Fibroblast of lung (primary cell): ENCODE measurements at regions not wholly inside any gene's neighbourhood (a gene's known extent, or its start where the extent isn't known, plus 50 kb on each side); places are given as distances from the start of the nearest gene placed in this dataset.

Experiments used
- DNase-seq, 2 donors: peaks; one replicate each; pipeline versions ENCODE4 v3.0.0 to v3.0.0-alpha.2; 2010; ENCODE audit warnings: low read depth in 2 of 2
- H2AFZ ChIP-seq: 2 replicates; pipeline ENCODE4 v1.5.1; 2012; ENCODE audit warnings: low read length, control low read depth, inconsistent platforms
- H3K27ac ChIP-seq: 2 replicates; pipeline ENCODE4 v1.5.1; 2011; ENCODE audit warnings: low read length, control low read depth; ENCODE audit not compliant: insufficient read depth
- H3K27me3 ChIP-seq: 2 replicates; pipeline ENCODE4 v1.5.1; 2011; ENCODE audit warnings: mild to moderate bottlenecking, low read length; ENCODE audit not compliant: control insufficient read depth, insufficient read depth
- H3K36me3 ChIP-seq: 2 replicates; pipeline ENCODE4 v1.5.1; 2011; ENCODE audit warnings: low read length; ENCODE audit not compliant: control insufficient read depth, insufficient read depth
- H3K4me1 ChIP-seq: 2 replicates; pipeline ENCODE4 v1.5.1; 2011; ENCODE audit warnings: low read length; ENCODE audit not compliant: control insufficient read depth, insufficient read depth; ENCODE audit errors: extremely low read depth
- H3K4me2 ChIP-seq: 2 replicates; pipeline ENCODE4 v1.5.1; 2011; ENCODE audit warnings: low read length, control low read depth; ENCODE audit not compliant: insufficient read depth; ENCODE audit errors: extremely low read depth
- H3K4me3 ChIP-seq, 4 experiments: fragments of 200-600 bp in 1 of 4; sonication (generic) in 1 of 4; replicated peaks in 1 of 4; 2 replicates each; pipeline ENCODE4 v1.5.1; 2011 to 2016; ENCODE audit warnings: low read length in 4 of 4, low read depth in 3 of 4, mild to moderate bottlenecking in 3 of 4, control low read depth in 2 of 4, inconsistent platforms in 1 of 4, mixed read lengths in 1 of 4; ENCODE audit not compliant: insufficient read depth in 1 of 4; ENCODE audit errors: control extremely low read depth in 1 of 4
- H3K79me2 ChIP-seq: 2 replicates; pipeline ENCODE4 v1.5.1; 2012; ENCODE audit warnings: mild to moderate bottlenecking, low read length, inconsistent platforms; ENCODE audit not compliant: control insufficient read depth, insufficient read depth
- H3K9ac ChIP-seq: 2 replicates; pipeline ENCODE4 v1.5.1; 2011; ENCODE audit warnings: mild to moderate bottlenecking, low read length, control low read depth; ENCODE audit not compliant: insufficient read depth
- H3K9me3 ChIP-seq: 2 replicates; pipeline ENCODE4 v1.5.1; 2012; ENCODE audit warnings: low read depth, low read length; ENCODE audit not compliant: control insufficient read depth, insufficient read depth
- H4K20me1 ChIP-seq: 2 replicates; pipeline ENCODE4 v1.5.1; 2011; ENCODE audit warnings: low read length; ENCODE audit not compliant: control insufficient read depth, insufficient read depth; ENCODE audit errors: extremely low read depth
- CTCF ChIP-seq, 2 donors: IDR thresholded peaks in 1 of 2; conservative IDR thresholded peaks in 1 of 2; 1 replicate in 1 of 2; 2 replicates in 1 of 2; pipeline ENCODE4 v1.5.1; 2011 to 2012; ENCODE audit warnings: low read length in 2 of 2, control low read depth in 1 of 2, inconsistent platforms in 1 of 2, low read depth in 1 of 2, mild to moderate bottlenecking in 1 of 2
- EZH2 ChIP-seq: IDR thresholded peaks from 2 replicates; pipeline ENCODE4 v1.5.1; 2012; ENCODE audit warnings: low read length, control low read depth, mild to moderate bottlenecking; ENCODE audit errors: missing control alignments

- H3K79me2 ChIP-seq = no peaks in the 10 kb centered on the region
- DNase-seq = no peak
- no peak for TF ChIP-seq CTCF (conservative IDR thresholded peaks at IDR 0.05 in 1 of 2, IDR thresholded peaks at IDR 0.05 in 1 of 2; ENCODE audit: low read depth in 1 of 2, low read length in 2 of 2)
- TF ChIP-seq EZH2 = no peak
These were observed 180.9 kb upstream of the AADAT start for GRCh38 chr4:170270628-170271027.

GRCh38 chr4:170269950-170270349, 180.2 kb upstream of the AADAT start:
- H3K4me3 ChIP-seq = no peak overlapping the region
- no peaks in the 10 kb centered on the region for H3K79me2 ChIP-seq
- H3K4me1 ChIP-seq = no peaks in the 10 kb centered on the region
- DNase-seq = no peak
- H3K9me3 ChIP-seq = no peaks in the 10 kb centered on the region
- no peaks in the 10 kb centered on the region for H4K20me1 ChIP-seq
- H3K27ac ChIP-seq = no peak overlapping the region
- TF ChIP-seq EZH2 (no peak), CTCF (conservative IDR thresholded peaks at IDR 0.05 in 1 of 2, IDR thresholded peaks at IDR 0.05 in 1 of 2; ENCODE audit: low read depth in 1 of 2, low read length in 2 of 2) (no peak)
- H3K9ac ChIP-seq = no peak overlapping the region
- no peak overlapping the region for H3K4me2 ChIP-seq
- H2AFZ ChIP-seq = no peak overlapping the region
- H3K27me3 ChIP-seq = no peaks in the 10 kb centered on the region
- H3K36me3 ChIP-seq = no peaks in the 10 kb centered on the region

More at GRCh38 chr4:170270628-170271027, 180.9 kb upstream of the AADAT start:
- Histone ChIP-seq H3K4me2 (no peak overlapping the region), H2AFZ (no peak overlapping the region), H3K9me3 (no peaks in the 10 kb centered on the region), H3K27me3 (no peaks in the 10 kb centered on the region), H4K20me1 (no peaks in the 10 kb centered on the region), H3K4me3 (no peak overlapping the region), H3K27ac (no peak overlapping the region), H3K36me3 (no peaks in the 10 kb centered on the region), H3K9ac (no peak overlapping the region), H3K4me1 (no peaks in the 10 kb centered on the region)

- H3K4me2 ChIP-seq = no peak overlapping the region
- no peaks in the 10 kb centered on the region for H3K9me3 ChIP-seq
- TF ChIP-seq EZH2 (no peak), CTCF (conservative IDR thresholded peaks at IDR 0.05 in 1 of 2, IDR thresholded peaks at IDR 0.05 in 1 of 2; ENCODE audit: low read depth in 1 of 2, low read length in 2 of 2) (peak; percentile 47 to 49)
- H3K27ac ChIP-seq = no peak overlapping the region
- H3K36me3 ChIP-seq = no peaks in the 10 kb centered on the region
- no peaks in the 10 kb centered on the region for H3K79me2 ChIP-seq
- no peaks in the 10 kb centered on the region for H3K27me3 ChIP-seq
- no peak overlapping the region for H3K9ac ChIP-seq
- no peaks in the 10 kb centered on the region for H3K4me1 ChIP-seq
- H3K4me3 ChIP-seq = no peak overlapping the region
- no peak overlapping the region for H2AFZ ChIP-seq
- H4K20me1 ChIP-seq = no peaks in the 10 kb centered on the region
- DNase-seq = peak; percentile 52 to 64
These were observed 169.9 kb upstream of the AADAT start for GRCh38 chr4:170259631-170260153.
